ENCODE measurements at regions not wholly inside any gene's neighbourhood (a gene's known extent, or its start where the extent isn't known, plus 50 kb on each side); places are given as distances from the start of the nearest gene placed in this dataset.

DNA sequence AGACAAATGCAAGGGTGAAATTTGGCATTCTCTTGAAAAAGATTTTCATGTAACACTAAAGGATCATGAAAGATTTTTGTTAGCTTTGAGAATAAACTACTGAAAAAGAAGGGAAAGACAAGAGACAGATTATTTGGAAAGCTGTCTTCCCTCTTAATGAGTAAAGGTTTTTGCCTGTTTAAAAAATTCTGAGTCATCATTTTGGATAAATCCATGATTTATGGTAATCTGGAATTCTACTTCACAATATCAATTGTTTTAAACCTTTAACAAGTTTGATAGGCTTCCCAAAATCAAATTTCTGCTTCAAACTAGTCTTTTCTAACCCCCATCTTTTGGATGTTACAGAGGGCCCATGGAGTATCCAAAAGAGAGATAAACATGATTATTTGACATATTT, 641.5 kb upstream of the EPHA6 start:
- Mint-ChIP-seq H3K27me3 (ENCODE audit: insufficient read depth, low read depth, poor library complexity) (no peaks in the 10 kb centered on the region), H3K4me3 (no peak overlapping the region), H3K27ac (no peak overlapping the region), H3K9me3 (peaks cover 55% of the 10 kb centered on the region), H3K4me1 (no peaks in the 10 kb centered on the region), H3K36me3 (ENCODE audit: low read depth) (peaks cover 46% of the 10 kb centered on the region)
- H3F3A ChIP-seq (replicated peaks; ENCODE audit: low read depth) = no peaks in the 10 kb centered on the region
- H3K4me3 ChIP-seq = no peak overlapping the region
- no peak overlapping the region for H2AFZ ChIP-seq
- H3K27ac ChIP-seq (ENCODE audit: low read depth) = no peak overlapping the region
- no peaks in the 10 kb centered on the region for H4K20me1 ChIP-seq (replicated peaks; ENCODE audit: insufficient read depth)
- no peaks in the 10 kb centered on the region for H3K9me2 ChIP-seq (ENCODE audit: insufficient read depth)
- H3K4me2 ChIP-seq = no peak overlapping the region
- DNase-seq (ENCODE audit: low spot score) (no peak), ATAC-seq (no peak)
- no peaks in the 10 kb centered on the region for H3K79me2 ChIP-seq (replicated peaks; ENCODE audit: insufficient read depth)
- H3K27me3 ChIP-seq (ENCODE audit: insufficient read depth) = no peaks in the 10 kb centered on the region
- H3K36me3 ChIP-seq (ENCODE audit: insufficient read depth) = no peaks in the 10 kb centered on the region
- no peak for TF ChIP-seq CTCF (conservative IDR thresholded peaks at IDR 0.05; ENCODE audit: low read depth in 2 of 2)
- no peak for TF ChIP-seq ZNF331 (CRISPR knock-in tag; IDR thresholded peaks at IDR 0.05; ENCODE audit: low read depth)
- no peak for TF ChIP-seq ZNF114 (CRISPR knock-in tag; IDR thresholded peaks at IDR 0.05)
- no peak for TF ChIP-seq ZNF462 (CRISPR knock-in tag; IDR thresholded peaks at IDR 0.05)
- no peak for TF ChIP-seq JUNB (IDR thresholded peaks at IDR 0.05; ENCODE audit: unreplicated experiment)
- TF ChIP-seq STAT1 (IDR thresholded peaks at IDR 0.05; ENCODE audit: unreplicated experiment) = no peak
- TF ChIP-seq, protein P1, sequence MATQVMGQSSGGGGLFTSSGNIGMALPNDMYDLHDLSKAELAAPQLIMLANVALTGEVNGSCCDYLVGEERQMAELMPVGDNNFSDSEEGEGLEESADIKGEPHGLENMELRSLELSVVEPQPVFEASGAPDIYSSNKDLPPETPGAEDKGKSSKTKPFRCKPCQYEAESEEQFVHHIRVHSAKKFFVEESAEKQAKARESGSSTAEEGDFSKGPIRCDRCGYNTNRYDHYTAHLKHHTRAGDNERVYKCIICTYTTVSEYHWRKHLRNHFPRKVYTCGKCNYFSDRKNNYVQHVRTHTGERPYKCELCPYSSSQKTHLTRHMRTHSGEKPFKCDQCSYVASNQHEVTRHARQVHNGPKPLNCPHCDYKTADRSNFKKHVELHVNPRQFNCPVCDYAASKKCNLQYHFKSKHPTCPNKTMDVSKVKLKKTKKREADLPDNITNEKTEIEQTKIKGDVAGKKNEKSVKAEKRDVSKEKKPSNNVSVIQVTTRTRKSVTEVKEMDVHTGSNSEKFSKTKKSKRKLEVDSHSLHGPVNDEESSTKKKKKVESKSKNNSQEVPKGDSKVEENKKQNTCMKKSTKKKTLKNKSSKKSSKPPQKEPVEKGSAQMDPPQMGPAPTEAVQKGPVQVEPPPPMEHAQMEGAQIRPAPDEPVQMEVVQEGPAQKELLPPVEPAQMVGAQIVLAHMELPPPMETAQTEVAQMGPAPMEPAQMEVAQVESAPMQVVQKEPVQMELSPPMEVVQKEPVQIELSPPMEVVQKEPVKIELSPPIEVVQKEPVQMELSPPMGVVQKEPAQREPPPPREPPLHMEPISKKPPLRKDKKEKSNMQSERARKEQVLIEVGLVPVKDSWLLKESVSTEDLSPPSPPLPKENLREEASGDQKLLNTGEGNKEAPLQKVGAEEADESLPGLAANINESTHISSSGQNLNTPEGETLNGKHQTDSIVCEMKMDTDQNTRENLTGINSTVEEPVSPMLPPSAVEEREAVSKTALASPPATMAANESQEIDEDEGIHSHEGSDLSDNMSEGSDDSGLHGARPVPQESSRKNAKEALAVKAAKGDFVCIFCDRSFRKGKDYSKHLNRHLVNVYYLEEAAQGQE (IDR thresholded peaks at IDR 0.05; ENCODE audit: unreplicated experiment) = no peak
- TF ChIP-seq POLR2AphosphoS5 (IDR thresholded peaks at IDR 0.05; ENCODE audit: low read depth) = no peak
- TF ChIP-seq CREB1 (CRISPR knock-in tag; IDR thresholded peaks at IDR 0.05; ENCODE audit: low read depth) = no peak
- no peak for TF ChIP-seq EZH2 (IDR thresholded peaks at IDR 0.05; ENCODE audit: low read depth, unreplicated experiment)
- TF ChIP-seq EZH2phosphoT487 (IDR thresholded peaks at IDR 0.05; ENCODE audit: unreplicated experiment) = no peak
- TF ChIP-seq ETS1 (IDR thresholded peaks at IDR 0.05) = no peak
- no peak for TF ChIP-seq NANOG (IDR thresholded peaks at IDR 0.05; ENCODE audit: borderline replicate concordance)
- H3K4me1 ChIP-seq (ENCODE audit: insufficient read depth) = no peaks in the 10 kb centered on the region
